ENCODE measurements at regions not wholly inside any gene's neighbourhood (a gene's known extent, or its start where the extent isn't known, plus 50 kb on each side); places are given as distances from the start of the nearest gene placed in this dataset.
"Not testable (repeated sequence)": the region's sequence is repeated elsewhere in the genome, so short reads cannot be mapped to it uniquely, and the experiment has no call there.

GRCh38 chr19:30290805-30291204 is 81.4 kb upstream of the ZNF536 start:
- H2AK5ac ChIP-seq (ENCODE audit: low read depth, low read length); H2BK5ac ChIP-seq (ENCODE audit: low read depth, low read length); H3K27ac ChIP-seq (ENCODE audit: low read depth, low read length); H3K18ac ChIP-seq (ENCODE audit: extremely low read depth, low read length); H3K79me1 ChIP-seq (ENCODE audit: low read depth, low read length); POLR2A ChIA-PET (ENCODE audit: partially characterized antibody); FAIRE-seq; H3K79me2 ChIP-seq (ENCODE audit: control insufficient read depth in 1 of 2, insufficient read depth in 2 of 2, low read length in 2 of 2); H4K8ac ChIP-seq (ENCODE audit: extremely low read depth, insufficient read depth, low read length); H3K4me2 ChIP-seq (ENCODE audit: insufficient read depth in 1 of 2, low read depth in 2 of 2, low read length in 2 of 2); H3K27me3 ChIP-seq (replicated peaks in 1 of 4; ENCODE audit: control insufficient read depth in 3 of 4, extremely low read depth in 1 of 4, insufficient read depth in 3 of 4, low read length in 3 of 4); H2BK12ac ChIP-seq (ENCODE audit: low read depth, low read length); H2BK20ac ChIP-seq (ENCODE audit: low read length); H3K9me3 ChIP-seq (ENCODE audit: insufficient read depth in 2 of 2, low read depth in 1 of 2, low read length in 1 of 2); H4K5ac ChIP-seq (ENCODE audit: insufficient read length, low read depth, low read length); H3K9ac ChIP-seq (replicated peaks in 1 of 4; ENCODE audit: extremely low read depth in 1 of 4, low read depth in 3 of 4, low read length in 3 of 4); H4K91ac ChIP-seq (replicated peaks; ENCODE audit: insufficient read length, low read length); H2BK120ac ChIP-seq (replicated peaks; ENCODE audit: low read depth, low read length); H3K4me3 ChIP-seq (ENCODE audit: extremely low read depth in 1 of 4, insufficient read depth in 2 of 4, low read depth in 3 of 4, low read length in 4 of 4); H2AFZ ChIP-seq (ENCODE audit: low read length); CTCF ChIA-PET (ENCODE audit: partially characterized antibody); H3K56ac ChIP-seq (replicated peaks; ENCODE audit: insufficient read length, low read depth, low read length); H3K23me2 ChIP-seq (ENCODE audit: low read depth, low read length); H2BK15ac ChIP-seq (ENCODE audit: low read length); H4K20me1 ChIP-seq (replicated peaks in 1 of 2; ENCODE audit: control insufficient read depth in 1 of 2, insufficient read depth in 2 of 2, low read length in 2 of 2); H3K4ac ChIP-seq (replicated peaks; ENCODE audit: insufficient read length, low read depth, low read length); H3K4me1 ChIP-seq (replicated peaks in 1 of 4; ENCODE audit: control insufficient read depth in 3 of 4, insufficient read depth in 4 of 4, low read length in 3 of 4); H3K14ac ChIP-seq (ENCODE audit: insufficient read length); H3K23ac ChIP-seq (ENCODE audit: insufficient read length); DNase-seq (ENCODE audit: low read depth in 1 of 2, low spot score in 2 of 2); H3K36me3 ChIP-seq (ENCODE audit: control insufficient read depth in 2 of 4, insufficient read depth in 4 of 4, low read length in 3 of 4): not testable (repeated sequence)

All from H1 (cell line).